ENCODE measurements at regions not wholly inside any gene's neighbourhood (a gene's known extent, or its start where the extent isn't known, plus 50 kb on each side); places are given as distances from the start of the nearest gene placed in this dataset.

- no peak for TF ChIP-seq EGR1 (IDR thresholded peaks at IDR 0.05)
- no peak for TF ChIP-seq TAF1 (IDR thresholded peaks at IDR 0.05; ENCODE audit: low read depth)
- no peak for TF ChIP-seq TEAD4 (IDR thresholded peaks at IDR 0.05)
- TF ChIP-seq FOXM1 (IDR thresholded peaks at IDR 0.05; ENCODE audit: borderline replicate concordance, low read depth) = no peak
- TF ChIP-seq, protein P1, sequence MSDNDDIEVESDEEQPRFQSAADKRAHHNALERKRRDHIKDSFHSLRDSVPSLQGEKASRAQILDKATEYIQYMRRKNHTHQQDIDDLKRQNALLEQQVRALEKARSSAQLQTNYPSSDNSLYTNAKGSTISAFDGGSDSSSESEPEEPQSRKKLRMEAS (IDR thresholded peaks at IDR 0.05) = no peak
- no peak for TF ChIP-seq CEBPB (IDR thresholded peaks at IDR 0.05)
- TF ChIP-seq, protein P2, sequence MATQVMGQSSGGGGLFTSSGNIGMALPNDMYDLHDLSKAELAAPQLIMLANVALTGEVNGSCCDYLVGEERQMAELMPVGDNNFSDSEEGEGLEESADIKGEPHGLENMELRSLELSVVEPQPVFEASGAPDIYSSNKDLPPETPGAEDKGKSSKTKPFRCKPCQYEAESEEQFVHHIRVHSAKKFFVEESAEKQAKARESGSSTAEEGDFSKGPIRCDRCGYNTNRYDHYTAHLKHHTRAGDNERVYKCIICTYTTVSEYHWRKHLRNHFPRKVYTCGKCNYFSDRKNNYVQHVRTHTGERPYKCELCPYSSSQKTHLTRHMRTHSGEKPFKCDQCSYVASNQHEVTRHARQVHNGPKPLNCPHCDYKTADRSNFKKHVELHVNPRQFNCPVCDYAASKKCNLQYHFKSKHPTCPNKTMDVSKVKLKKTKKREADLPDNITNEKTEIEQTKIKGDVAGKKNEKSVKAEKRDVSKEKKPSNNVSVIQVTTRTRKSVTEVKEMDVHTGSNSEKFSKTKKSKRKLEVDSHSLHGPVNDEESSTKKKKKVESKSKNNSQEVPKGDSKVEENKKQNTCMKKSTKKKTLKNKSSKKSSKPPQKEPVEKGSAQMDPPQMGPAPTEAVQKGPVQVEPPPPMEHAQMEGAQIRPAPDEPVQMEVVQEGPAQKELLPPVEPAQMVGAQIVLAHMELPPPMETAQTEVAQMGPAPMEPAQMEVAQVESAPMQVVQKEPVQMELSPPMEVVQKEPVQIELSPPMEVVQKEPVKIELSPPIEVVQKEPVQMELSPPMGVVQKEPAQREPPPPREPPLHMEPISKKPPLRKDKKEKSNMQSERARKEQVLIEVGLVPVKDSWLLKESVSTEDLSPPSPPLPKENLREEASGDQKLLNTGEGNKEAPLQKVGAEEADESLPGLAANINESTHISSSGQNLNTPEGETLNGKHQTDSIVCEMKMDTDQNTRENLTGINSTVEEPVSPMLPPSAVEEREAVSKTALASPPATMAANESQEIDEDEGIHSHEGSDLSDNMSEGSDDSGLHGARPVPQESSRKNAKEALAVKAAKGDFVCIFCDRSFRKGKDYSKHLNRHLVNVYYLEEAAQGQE (IDR thresholded peaks at IDR 0.05; ENCODE audit: low read depth) = no peak
- no peak for TF ChIP-seq TCF12 (IDR thresholded peaks at IDR 0.05; ENCODE audit: low read depth)
- TF ChIP-seq USF1 (IDR thresholded peaks at IDR 0.05) = no peak
Measured at GRCh38 chr2:8549942-8550341, 131.9 kb upstream of the ID2 start.

DNA sequence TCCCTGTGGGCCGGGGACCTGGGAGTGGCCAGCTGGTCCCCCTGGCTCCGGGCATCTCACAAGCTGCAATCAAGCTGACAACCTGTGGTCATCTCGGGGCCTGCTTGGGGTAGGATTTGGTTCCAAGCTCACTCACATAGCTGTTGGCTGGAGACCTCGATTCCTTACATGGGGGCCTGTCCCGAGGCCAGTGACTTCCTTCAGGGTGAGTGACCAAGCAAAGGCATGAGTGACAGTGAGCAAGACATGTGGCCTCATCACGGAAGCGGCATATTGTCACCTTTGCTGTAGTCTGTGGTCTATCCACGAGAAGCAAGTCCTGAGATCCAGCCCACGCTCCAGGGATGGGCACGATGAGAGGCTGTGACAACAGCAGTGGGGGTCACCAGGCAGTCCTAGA is 131.4 kb upstream of the ID2 start:
- TF ChIP-seq USF1 (IDR thresholded peaks at IDR 0.05) (no peak), CREB1 (IDR thresholded peaks at IDR 0.05; ENCODE audit: low read depth) (no peak), EP300 (IDR thresholded peaks at IDR 0.05; ENCODE audit: borderline replicate concordance) (no peak), TAF1 (IDR thresholded peaks at IDR 0.05; ENCODE audit: low read depth) (no peak), TCF12 (IDR thresholded peaks at IDR 0.05; ENCODE audit: low read depth) (no peak), EGR1 (IDR thresholded peaks at IDR 0.05) (no peak)
- TF ChIP-seq, protein P2 (IDR thresholded peaks at IDR 0.05; ENCODE audit: low read depth) = no peak
- TF ChIP-seq, protein P1 (IDR thresholded peaks at IDR 0.05) = no peak

DNA sequence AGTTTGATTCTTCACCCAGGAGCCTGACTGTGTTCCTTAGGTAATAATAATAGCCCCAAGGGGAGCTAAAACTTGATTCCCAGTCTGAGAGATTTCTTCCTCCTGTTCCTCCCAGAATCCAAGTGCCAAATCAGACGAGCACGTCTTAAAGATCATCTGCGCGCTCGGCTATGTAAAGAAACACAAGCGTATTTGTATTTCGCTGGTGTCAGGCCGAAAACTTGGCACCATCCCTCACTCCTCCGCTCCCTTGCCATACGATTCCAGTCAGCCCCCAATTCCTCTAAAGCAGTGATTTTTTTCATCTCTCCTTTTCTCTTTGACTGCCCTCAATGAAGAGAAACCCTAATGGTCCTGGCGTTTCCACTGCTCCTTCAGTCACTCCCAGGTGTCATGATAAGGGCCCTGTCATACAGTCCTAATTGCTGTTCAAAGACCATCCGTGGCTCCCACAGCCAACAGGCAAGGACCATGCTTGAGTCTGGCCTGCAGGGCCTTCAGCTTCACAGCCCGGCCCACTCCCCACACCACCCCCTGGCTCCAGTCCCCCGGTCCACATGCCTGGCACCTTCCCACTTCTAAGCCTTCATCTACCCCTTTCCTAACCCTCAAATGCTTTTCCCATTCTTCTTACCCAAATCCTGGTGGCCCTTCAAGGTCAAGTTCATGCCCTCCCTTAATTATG is 130.8 kb upstream of the ID2 start:
- TF ChIP-seq EP300 (IDR thresholded peaks at IDR 0.05; ENCODE audit: borderline replicate concordance) (no peak), ZBTB7A (IDR thresholded peaks at IDR 0.05; ENCODE audit: low read depth) (no peak), USF1 (IDR thresholded peaks at IDR 0.05) (no peak), TAF1 (IDR thresholded peaks at IDR 0.05; ENCODE audit: low read depth) (no peak), CREB1 (IDR thresholded peaks at IDR 0.05; ENCODE audit: low read depth) (no peak), TEAD4 (IDR thresholded peaks at IDR 0.05) (no peak), NFIC (IDR thresholded peaks at IDR 0.05) (no peak), EGR1 (IDR thresholded peaks at IDR 0.05) (no peak), CEBPB (IDR thresholded peaks at IDR 0.05) (no peak), FOXM1 (IDR thresholded peaks at IDR 0.05; ENCODE audit: borderline replicate concordance, low read depth) (no peak), TCF12 (IDR thresholded peaks at IDR 0.05; ENCODE audit: low read depth) (no peak), RAD21 (IDR thresholded peaks at IDR 0.05; ENCODE audit: low read depth) (no peak), YY1 (IDR thresholded peaks at IDR 0.05; ENCODE audit: low read depth) (no peak)
- TF ChIP-seq, protein P1 (IDR thresholded peaks at IDR 0.05) = no peak
- TF ChIP-seq, protein P2 (IDR thresholded peaks at IDR 0.05; ENCODE audit: low read depth) = no peak

GRCh38 chr2:8551622-8552074 is 130.2 kb upstream of the ID2 start:
- TF ChIP-seq USF1 (IDR thresholded peaks at IDR 0.05) (no peak), TCF12 (IDR thresholded peaks at IDR 0.05; ENCODE audit: low read depth) (no peak), CEBPB (IDR thresholded peaks at IDR 0.05) (no peak), EGR1 (IDR thresholded peaks at IDR 0.05) (no peak), ZBTB7A (IDR thresholded peaks at IDR 0.05; ENCODE audit: low read depth) (no peak), FOXM1 (IDR thresholded peaks at IDR 0.05; ENCODE audit: borderline replicate concordance, low read depth) (no peak), EP300 (IDR thresholded peaks at IDR 0.05; ENCODE audit: borderline replicate concordance) (no peak), TEAD4 (IDR thresholded peaks at IDR 0.05) (no peak), NFIC (IDR thresholded peaks at IDR 0.05) (no peak), TAF1 (IDR thresholded peaks at IDR 0.05; ENCODE audit: low read depth) (no peak), YY1 (IDR thresholded peaks at IDR 0.05; ENCODE audit: low read depth) (no peak), RAD21 (IDR thresholded peaks at IDR 0.05; ENCODE audit: low read depth) (no peak), CREB1 (IDR thresholded peaks at IDR 0.05; ENCODE audit: low read depth) (no peak)
- TF ChIP-seq, protein P1 (IDR thresholded peaks at IDR 0.05) = no peak
- TF ChIP-seq, protein P2 (IDR thresholded peaks at IDR 0.05; ENCODE audit: low read depth) = no peak
